RWPE2 (cell line): ENCODE measurements at regions not wholly inside any gene's neighbourhood (a gene's known extent, or its start where the extent isn't known, plus 50 kb on each side); places are given as distances from the start of the nearest gene placed in this dataset.

Experiments
- ATAC-seq: fragments of 200-7000 bp; cut with Tn5 transposase; 3 replicates; pipeline ENCODE4 v1.9.1; 2021; ENCODE audit warnings: low read depth
- DNase-seq: peaks from one replicate; pipeline ENCODE4 v3.0.0-alpha.2; 2020; ENCODE audit warnings: low spot score
- H3K27ac ChIP-seq: fragments of 450-650 bp; 2 replicates; pipeline ENCODE4 v1.5.1; 2017; ENCODE audit warnings: mild to moderate bottlenecking; ENCODE audit not compliant: poor library complexity, severe bottlenecking
- H3K27me3 ChIP-seq: fragments of 250-450 bp; sonication (Bioruptor Pico); 2 replicates; pipeline ENCODE4 v1.5.1; 2021; ENCODE audit warnings: mild to moderate bottlenecking, moderate library complexity; ENCODE audit not compliant: insufficient read depth, poor library complexity, severe bottlenecking
- H3K36me3 ChIP-seq: fragments of 250-450 bp; sonication (Bioruptor Pico); 2 replicates; pipeline ENCODE4 v1.5.1; 2020; ENCODE audit warnings: low read depth, mild to moderate bottlenecking, moderate library complexity
- H3K4me1 ChIP-seq: fragments of 250-450 bp; sonication (Bioruptor Pico); 2 replicates; pipeline ENCODE4 v1.5.1; 2021; ENCODE audit warnings: mild to moderate bottlenecking, moderate library complexity; ENCODE audit not compliant: insufficient read depth, poor library complexity, severe bottlenecking
- H3K4me3 ChIP-seq: fragments of 250-450 bp; sonication (Bioruptor Pico); 2 replicates; pipeline ENCODE4 v1.5.1; 2021; ENCODE audit warnings: mild to moderate bottlenecking, moderate library complexity; ENCODE audit not compliant: severe bottlenecking
- H3K9me3 ChIP-seq: fragments of 250-450 bp; sonication (Bioruptor Pico); 2 replicates; pipeline ENCODE4 v1.5.1; 2021; ENCODE audit warnings: mild to moderate bottlenecking, moderate library complexity; ENCODE audit not compliant: severe bottlenecking
- CTCF ChIP-seq: fragments of 450-650 bp; IDR thresholded peaks from one replicate; pipeline ENCODE4 v1.5.1; 2017; ENCODE audit warnings: mild to moderate bottlenecking, moderate library complexity; ENCODE audit not compliant: poor library complexity, severe bottlenecking

GRCh38 chr3:94308767-94309166, 245.9 kb downstream of the NSUN3 start:
- no peak for TF ChIP-seq CTCF
- no peak for ATAC-seq

GRCh38 chr3:94310341-94311135, 247.7 kb downstream of the NSUN3 start:
- no peaks in the 10 kb centered on the region for H3K36me3 ChIP-seq
- DNase-seq: no peak
- H3K27me3 ChIP-seq: no peaks in the 10 kb centered on the region

More at GRCh38 chr3:94308767-94309166, 245.9 kb downstream of the NSUN3 start:
- no peak overlapping the region for H3K4me3 ChIP-seq
- DNase-seq: no peak
- no peaks in the 10 kb centered on the region for H3K4me1 ChIP-seq
- H3K27ac ChIP-seq: no peak overlapping the region
- H3K9me3 ChIP-seq: no peaks in the 10 kb centered on the region
- no peaks in the 10 kb centered on the region for H3K27me3 ChIP-seq
- H3K36me3 ChIP-seq: no peaks in the 10 kb centered on the region

GRCh38 chr3:94311651-94312050, 248.8 kb downstream of the NSUN3 start:
- DNase-seq (no peak), ATAC-seq (no peak)
- Histone ChIP-seq H3K4me3 (no peak overlapping the region), H3K27ac (no peak overlapping the region), H3K27me3 (no peaks in the 10 kb centered on the region), H3K4me1 (no peaks in the 10 kb centered on the region), H3K36me3 (no peaks in the 10 kb centered on the region), H3K9me3 (no peaks in the 10 kb centered on the region)
- no peak for TF ChIP-seq CTCF

More at GRCh38 chr3:94310341-94311135, 247.7 kb downstream of the NSUN3 start:
- ATAC-seq: no peak
- no peaks in the 10 kb centered on the region for H3K9me3 ChIP-seq
- H3K4me1 ChIP-seq: no peaks in the 10 kb centered on the region
- no peak for TF ChIP-seq CTCF
- no peak overlapping the region for H3K4me3 ChIP-seq
- H3K27ac ChIP-seq: no peak overlapping the region

- no peaks in the 10 kb centered on the region for H3K4me1 ChIP-seq
- H3K27me3 ChIP-seq: no peaks in the 10 kb centered on the region
- no peak for DNase-seq
- no peak for ATAC-seq
- H3K4me3 ChIP-seq: no peak overlapping the region
- no peaks in the 10 kb centered on the region for H3K9me3 ChIP-seq
- H3K27ac ChIP-seq: no peak overlapping the region
- no peaks in the 10 kb centered on the region for H3K36me3 ChIP-seq
- TF ChIP-seq CTCF: no peak
Observed at GRCh38 chr3:94314218-94314883, 251.5 kb downstream of the NSUN3 start.

GRCh38 chr3:94317017-94317416, 254.2 kb downstream of the NSUN3 start:
- H3K27me3 ChIP-seq: no peaks in the 10 kb centered on the region
- no peaks in the 10 kb centered on the region for H3K9me3 ChIP-seq
- no peaks in the 10 kb centered on the region for H3K36me3 ChIP-seq
- ATAC-seq (no peak), DNase-seq (no peak)
- TF ChIP-seq CTCF: no peak
- H3K4me1 ChIP-seq: no peaks in the 10 kb centered on the region
- no peak overlapping the region for H3K27ac ChIP-seq
- no peak overlapping the region for H3K4me3 ChIP-seq
